Erythroblast (primary cell): ENCODE measurements at regions not wholly inside any gene's neighbourhood (a gene's known extent, or its start where the extent isn't known, plus 50 kb on each side); places are given as distances from the start of the nearest gene placed in this dataset.
A peak's percentile ranks its signal among the peaks of the same experiment; 100 is the strongest.

ENCODE experiments used
- DNase-seq, 2 experiments: peaks; one replicate each; lab custom pipeline; 2025; lab: John Stamatoyannopoulos, UW
- GATA1 ChIP-seq: IDR thresholded peaks from 2 replicates; pipeline ENCODE4 v1.6.1; 2011; ENCODE audit warnings: low read depth, mild to moderate bottlenecking, control low read depth, low read length, moderate library complexity
- POLR2A ChIP-seq: IDR thresholded peaks from 2 replicates; pipeline ENCODE4 v1.6.1; 2011; ENCODE audit warnings: mild to moderate bottlenecking, low read length

GRCh38 chr4:15231265-15232091, 196.4 kb upstream of the C1QTNF7 start:
- DNase-seq: peak; percentile 72 to 82
- TF ChIP-seq GATA1: no peak
- TF ChIP-seq POLR2A: no peak

- TF ChIP-seq GATA1 (no peak), POLR2A (no peak)
- DNase-seq: no peak
Observed at GRCh38 chr4:15232366-15233263, 195.2 kb upstream of the C1QTNF7 start.

- TF ChIP-seq POLR2A: no peak
- TF ChIP-seq GATA1: no peak
- no peak for DNase-seq
Observed at GRCh38 chr4:15233264-15233597, 194.6 kb upstream of the C1QTNF7 start.

- DNase-seq: no peak
- TF ChIP-seq GATA1: no peak
- TF ChIP-seq POLR2A: no peak
Observed at GRCh38 chr4:15233626-15234025, 194.2 kb upstream of the C1QTNF7 start.

GRCh38 chr4:15234116-15234855, 193.5 kb upstream of the C1QTNF7 start:
- no peak for TF ChIP-seq POLR2A
- no peak for TF ChIP-seq GATA1
- no peak for DNase-seq

GRCh38 chr4:15234856-15235126, 193.0 kb upstream of the C1QTNF7 start:
- DNase-seq: no peak
- TF ChIP-seq POLR2A (no peak), GATA1 (no peak)

GRCh38 chr4:15235135-15235534, 192.7 kb upstream of the C1QTNF7 start:
- no peak for TF ChIP-seq GATA1
- no peak for TF ChIP-seq POLR2A

GRCh38 chr4:15237648-15238230, 190.1 kb upstream of the C1QTNF7 start:
- no peak for TF ChIP-seq POLR2A
- no peak for TF ChIP-seq GATA1

More at GRCh38 chr4:15235135-15235534, 192.7 kb upstream of the C1QTNF7 start:
- DNase-seq: no peak

GRCh38 chr4:15238720-15239119, 189.1 kb upstream of the C1QTNF7 start:
- TF ChIP-seq POLR2A: no peak
- TF ChIP-seq GATA1: no peak
- DNase-seq: peak; percentile 1 to 22

More at GRCh38 chr4:15237648-15238230, 190.1 kb upstream of the C1QTNF7 start:
- no peak for DNase-seq

GRCh38 chr4:15239866-15240265, 188.0 kb upstream of the C1QTNF7 start:
- no peak for DNase-seq

GRCh38 chr4:15240764-15241163, 187.1 kb upstream of the C1QTNF7 start:
- TF ChIP-seq POLR2A (no peak), GATA1 (no peak)
- DNase-seq: no peak

More at GRCh38 chr4:15239866-15240265, 188.0 kb upstream of the C1QTNF7 start:
- no peak for TF ChIP-seq GATA1
- TF ChIP-seq POLR2A: no peak

GRCh38 chr4:15242021-15242420, 185.8 kb upstream of the C1QTNF7 start:
- TF ChIP-seq POLR2A (no peak), GATA1 (no peak)
- no peak for DNase-seq

- DNase-seq: no peak
- TF ChIP-seq GATA1: no peak
- TF ChIP-seq POLR2A: no peak
Observed at GRCh38 chr4:15244354-15244753, 183.5 kb upstream of the C1QTNF7 start.
